SU-DHL-6 (cell line): ENCODE measurements at regions not wholly inside any gene's neighbourhood (a gene's known extent, or its start where the extent isn't known, plus 50 kb on each side); places are given as distances from the start of the nearest gene placed in this dataset.

ENCODE experiments used
- EZH2phosphoT487 ChIP-seq: fragments of 200-600 bp; sonication (generic), shearing (Covaris generic); conservative IDR thresholded peaks from 2 replicates; pipeline ENCODE4 v1.6.1; 2018; ENCODE audit warnings: mild to moderate bottlenecking, antibody characterized with exemption, low read length, moderate library complexity, mixed read lengths
- TF ChIP-seq, protein P1 (sequence below): fragments of 200-600 bp; sonication (generic); IDR thresholded peaks from one replicate; pipeline ENCODE4 v1.5.1; 2017; ENCODE audit warnings: antibody characterized with exemption, mild to moderate bottlenecking, low read length, moderate library complexity; ENCODE audit not compliant: insufficient read depth, poor library complexity, severe bottlenecking

DNA sequence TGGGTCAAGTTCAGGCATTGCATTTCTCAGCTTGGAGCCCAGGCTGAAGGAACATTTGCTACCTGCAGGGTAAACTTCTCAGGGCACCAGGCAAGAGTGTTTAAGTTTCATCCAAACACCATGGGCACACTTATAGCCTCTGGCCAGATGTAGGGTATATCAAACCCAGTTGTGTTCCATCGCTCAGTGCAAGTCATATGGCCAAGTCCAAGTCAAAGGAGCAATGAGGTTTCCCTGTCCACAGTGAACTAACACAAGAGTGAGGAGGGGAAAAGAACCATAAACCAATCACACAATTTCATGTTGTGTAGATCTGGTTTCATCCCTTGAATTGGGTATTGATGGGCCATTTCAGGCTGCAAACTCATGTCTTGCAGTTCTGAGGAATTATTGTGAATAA lies 107.2 kb downstream of the SOX11 start:
- TF ChIP-seq, protein P1, sequence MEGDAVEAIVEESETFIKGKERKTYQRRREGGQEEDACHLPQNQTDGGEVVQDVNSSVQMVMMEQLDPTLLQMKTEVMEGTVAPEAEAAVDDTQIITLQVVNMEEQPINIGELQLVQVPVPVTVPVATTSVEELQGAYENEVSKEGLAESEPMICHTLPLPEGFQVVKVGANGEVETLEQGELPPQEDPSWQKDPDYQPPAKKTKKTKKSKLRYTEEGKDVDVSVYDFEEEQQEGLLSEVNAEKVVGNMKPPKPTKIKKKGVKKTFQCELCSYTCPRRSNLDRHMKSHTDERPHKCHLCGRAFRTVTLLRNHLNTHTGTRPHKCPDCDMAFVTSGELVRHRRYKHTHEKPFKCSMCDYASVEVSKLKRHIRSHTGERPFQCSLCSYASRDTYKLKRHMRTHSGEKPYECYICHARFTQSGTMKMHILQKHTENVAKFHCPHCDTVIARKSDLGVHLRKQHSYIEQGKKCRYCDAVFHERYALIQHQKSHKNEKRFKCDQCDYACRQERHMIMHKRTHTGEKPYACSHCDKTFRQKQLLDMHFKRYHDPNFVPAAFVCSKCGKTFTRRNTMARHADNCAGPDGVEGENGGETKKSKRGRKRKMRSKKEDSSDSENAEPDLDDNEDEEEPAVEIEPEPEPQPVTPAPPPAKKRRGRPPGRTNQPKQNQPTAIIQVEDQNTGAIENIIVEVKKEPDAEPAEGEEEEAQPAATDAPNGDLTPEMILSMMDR, result no peak
- TF ChIP-seq EZH2phosphoT487, result no peak
